ENCODE measurements at regions not wholly inside any gene's neighbourhood (a gene's known extent, or its start where the extent isn't known, plus 50 kb on each side); places are given as distances from the start of the nearest gene placed in this dataset.

GRCh38 chr4:164462471-164462870 is 291.5 kb upstream of the SMIM31 start:
- TF ChIP-seq CTCF (IDR thresholded peaks at IDR 0.05; ENCODE audit: extremely low read depth, insufficient read depth, missing control alignments), result no peak
- in situ Hi-C loops (cut with MboI; ENCODE audit: low pct_unique_long_range_greater_than_20kb, low sequenced_read_pairs, unreplicated experiment), result no loop called here
- DNase-seq (ENCODE audit: low spot score), result no peak

- DNase-seq (ENCODE audit: low spot score), result no peak
- in situ Hi-C loops (cut with MboI; ENCODE audit: low pct_unique_long_range_greater_than_20kb, low sequenced_read_pairs, unreplicated experiment), result no loop called here
- no peak for TF ChIP-seq CTCF (IDR thresholded peaks at IDR 0.05; ENCODE audit: extremely low read depth, insufficient read depth, missing control alignments)
Measured at GRCh38 chr4:164464313-164464712, 289.6 kb upstream of the SMIM31 start.

GRCh38 chr4:164467493-164467892 is 286.4 kb upstream of the SMIM31 start:
- no peak for TF ChIP-seq CTCF (IDR thresholded peaks at IDR 0.05; ENCODE audit: extremely low read depth, insufficient read depth, missing control alignments)
- in situ Hi-C loops (cut with MboI; ENCODE audit: low pct_unique_long_range_greater_than_20kb, low sequenced_read_pairs, unreplicated experiment), result no loop called here
- no peak for DNase-seq (ENCODE audit: low spot score)

- no peak for DNase-seq (ENCODE audit: low spot score)
- no peak for TF ChIP-seq CTCF (IDR thresholded peaks at IDR 0.05; ENCODE audit: extremely low read depth, insufficient read depth, missing control alignments)
- in situ Hi-C loops (cut with MboI; ENCODE audit: low pct_unique_long_range_greater_than_20kb, low sequenced_read_pairs, unreplicated experiment), result no loop called here
Measured at GRCh38 chr4:164481306-164482091, 272.4 kb upstream of the SMIM31 start.

GRCh38 chr4:164482092-164482404 is 271.9 kb upstream of the SMIM31 start:
- DNase-seq (ENCODE audit: low spot score), result no peak
- no peak for TF ChIP-seq CTCF (IDR thresholded peaks at IDR 0.05; ENCODE audit: extremely low read depth, insufficient read depth, missing control alignments)
- in situ Hi-C loops (cut with MboI; ENCODE audit: low pct_unique_long_range_greater_than_20kb, low sequenced_read_pairs, unreplicated experiment), result no loop called here

GRCh38 chr4:164482758-164483157 is 271.2 kb upstream of the SMIM31 start:
- TF ChIP-seq CTCF (IDR thresholded peaks at IDR 0.05; ENCODE audit: extremely low read depth, insufficient read depth, missing control alignments), result no peak
- in situ Hi-C loops (cut with MboI; ENCODE audit: low pct_unique_long_range_greater_than_20kb, low sequenced_read_pairs, unreplicated experiment), result no loop called here
- DNase-seq (ENCODE audit: low spot score), result no peak

Data from GM13977 (cell line).